ENCODE measurements at regions not wholly inside any gene's neighbourhood (a gene's known extent, or its start where the extent isn't known, plus 50 kb on each side); places are given as distances from the start of the nearest gene placed in this dataset.
"Not testable (repeated sequence)": the region's sequence is repeated elsewhere in the genome, so short reads cannot be mapped to it uniquely, and the experiment has no call there.

DNA sequence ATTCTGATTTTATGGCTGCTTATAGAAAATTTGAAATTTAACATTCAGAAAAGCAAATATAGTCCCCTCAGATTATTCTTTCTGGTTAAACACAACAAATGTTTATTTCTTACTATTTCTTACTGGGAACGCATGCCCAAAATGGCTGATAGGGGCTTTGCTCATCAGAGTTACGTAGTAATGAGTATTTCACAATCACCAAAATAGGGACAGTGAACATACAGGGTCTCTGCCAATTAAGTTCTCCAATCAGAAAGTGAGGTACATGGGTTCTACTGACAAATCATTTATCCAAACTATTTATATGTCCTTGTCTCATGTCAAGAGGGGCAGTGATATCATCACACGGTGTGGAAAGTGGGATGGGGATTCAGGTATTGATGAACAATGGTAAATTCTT lies 154.5 kb downstream of the BCHE start:
- TF ChIP-seq, protein P1, sequence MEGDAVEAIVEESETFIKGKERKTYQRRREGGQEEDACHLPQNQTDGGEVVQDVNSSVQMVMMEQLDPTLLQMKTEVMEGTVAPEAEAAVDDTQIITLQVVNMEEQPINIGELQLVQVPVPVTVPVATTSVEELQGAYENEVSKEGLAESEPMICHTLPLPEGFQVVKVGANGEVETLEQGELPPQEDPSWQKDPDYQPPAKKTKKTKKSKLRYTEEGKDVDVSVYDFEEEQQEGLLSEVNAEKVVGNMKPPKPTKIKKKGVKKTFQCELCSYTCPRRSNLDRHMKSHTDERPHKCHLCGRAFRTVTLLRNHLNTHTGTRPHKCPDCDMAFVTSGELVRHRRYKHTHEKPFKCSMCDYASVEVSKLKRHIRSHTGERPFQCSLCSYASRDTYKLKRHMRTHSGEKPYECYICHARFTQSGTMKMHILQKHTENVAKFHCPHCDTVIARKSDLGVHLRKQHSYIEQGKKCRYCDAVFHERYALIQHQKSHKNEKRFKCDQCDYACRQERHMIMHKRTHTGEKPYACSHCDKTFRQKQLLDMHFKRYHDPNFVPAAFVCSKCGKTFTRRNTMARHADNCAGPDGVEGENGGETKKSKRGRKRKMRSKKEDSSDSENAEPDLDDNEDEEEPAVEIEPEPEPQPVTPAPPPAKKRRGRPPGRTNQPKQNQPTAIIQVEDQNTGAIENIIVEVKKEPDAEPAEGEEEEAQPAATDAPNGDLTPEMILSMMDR (conservative IDR thresholded peaks at IDR 0.05) = no peak
- Mint-ChIP-seq H3K27me3 (no peaks in the 10 kb centered on the region), H3K4me1 (ENCODE audit: unreplicated experiment) (no peaks in the 10 kb centered on the region), H3K27ac (no peak overlapping the region), H3K9me3 (no peaks in the 10 kb centered on the region), H3K4me3 (no peak overlapping the region), H3K36me3 (no peaks in the 10 kb centered on the region)
- DNase-seq (ENCODE audit: extremely low spot score, unreplicated experiment) = no peak

DNA sequence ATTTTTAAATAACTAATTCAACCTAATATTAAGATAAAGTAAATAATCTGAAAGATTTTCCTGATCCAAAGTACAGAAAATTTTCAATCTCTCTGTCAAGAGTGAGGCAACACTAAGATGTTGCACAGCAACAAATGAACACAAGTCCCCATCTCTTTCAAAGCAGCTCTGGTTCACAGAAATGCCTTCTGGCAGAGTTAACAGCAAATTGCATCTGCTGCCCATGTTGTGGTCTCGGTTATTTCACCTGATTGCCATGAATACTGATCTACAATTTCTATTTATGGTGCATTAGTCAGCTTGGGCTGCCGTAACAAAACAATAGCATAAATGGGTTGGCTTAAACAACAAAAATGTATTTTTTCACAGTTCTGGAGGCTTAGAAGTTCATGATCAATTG lies 167.3 kb downstream of the BCHE start:
- TF ChIP-seq, protein P1 (conservative IDR thresholded peaks at IDR 0.05) = no peak
- H3K9me3 Mint-ChIP-seq = peaks cover 5% of the 10 kb centered on the region

DNA sequence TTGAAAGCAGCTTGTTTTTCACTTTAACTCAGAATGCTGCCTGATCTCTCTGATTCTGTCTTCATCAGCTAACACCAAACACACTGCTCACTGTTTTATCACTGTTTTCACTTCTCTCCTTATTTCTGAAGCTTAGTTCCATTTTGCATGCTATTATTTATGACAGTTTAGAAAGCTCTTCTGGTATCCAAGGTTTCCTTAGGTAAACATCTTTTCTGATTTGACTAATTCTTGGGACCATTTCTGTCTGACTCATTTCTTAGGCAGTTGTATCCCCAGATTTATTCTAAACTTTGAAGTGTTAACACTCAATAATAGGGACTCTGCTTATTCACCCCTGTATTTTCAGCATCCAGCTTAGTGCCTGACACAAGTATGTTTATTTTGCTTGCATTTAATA lies 167.7 kb downstream of the BCHE start:
- Mint-ChIP-seq H3K36me3 (no peaks in the 10 kb centered on the region), H3K27ac (no peak overlapping the region), H3K9me3 (peaks cover under 1% of the 10 kb centered on the region), H3K27me3 (no peaks in the 10 kb centered on the region), H3K4me3 (no peak overlapping the region), H3K4me1 (ENCODE audit: unreplicated experiment) (no peaks in the 10 kb centered on the region)
- TF ChIP-seq, protein P1 (conservative IDR thresholded peaks at IDR 0.05) = no peak
- DNase-seq (ENCODE audit: extremely low spot score, unreplicated experiment) = no peak

More for the DNA sequence above, 167.3 kb downstream of the BCHE start:
- H3K4me1 Mint-ChIP-seq (ENCODE audit: unreplicated experiment) = no peaks in the 10 kb centered on the region
- H3K27ac Mint-ChIP-seq = no peak overlapping the region
- DNase-seq (ENCODE audit: extremely low spot score, unreplicated experiment) = no peak
- no peaks in the 10 kb centered on the region for H3K36me3 Mint-ChIP-seq
- no peaks in the 10 kb centered on the region for H3K27me3 Mint-ChIP-seq
- H3K4me3 Mint-ChIP-seq = no peak overlapping the region

DNA sequence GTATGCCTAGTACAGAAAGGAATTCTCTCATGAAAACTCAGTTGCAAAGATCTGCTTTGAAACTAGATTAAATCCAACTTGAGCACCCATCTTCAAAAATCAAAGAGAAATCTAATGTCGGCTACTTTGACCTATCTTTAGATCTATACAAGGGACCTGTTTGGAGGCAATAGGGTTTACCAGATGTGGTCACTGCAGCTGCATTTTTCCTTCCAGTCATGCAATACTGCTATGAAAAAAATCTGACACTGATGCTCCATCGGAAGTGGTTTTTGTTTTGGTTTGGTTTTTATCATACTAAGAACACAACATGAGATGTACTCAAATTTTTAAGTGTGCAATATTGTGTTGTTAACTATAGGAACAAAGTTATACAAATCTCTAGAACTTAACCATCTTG lies 169.5 kb downstream of the BCHE start:
- H3K4me3 Mint-ChIP-seq = no peak overlapping the region
- DNase-seq (ENCODE audit: extremely low spot score, unreplicated experiment) = no peak
- no peaks in the 10 kb centered on the region for H3K4me1 Mint-ChIP-seq (ENCODE audit: unreplicated experiment)
- H3K27ac Mint-ChIP-seq = no peak overlapping the region
- TF ChIP-seq, protein P1 (conservative IDR thresholded peaks at IDR 0.05) = no peak
- no peaks in the 10 kb centered on the region for H3K9me3 Mint-ChIP-seq
- no peaks in the 10 kb centered on the region for H3K27me3 Mint-ChIP-seq
- H3K36me3 Mint-ChIP-seq = no peaks in the 10 kb centered on the region

DNA sequence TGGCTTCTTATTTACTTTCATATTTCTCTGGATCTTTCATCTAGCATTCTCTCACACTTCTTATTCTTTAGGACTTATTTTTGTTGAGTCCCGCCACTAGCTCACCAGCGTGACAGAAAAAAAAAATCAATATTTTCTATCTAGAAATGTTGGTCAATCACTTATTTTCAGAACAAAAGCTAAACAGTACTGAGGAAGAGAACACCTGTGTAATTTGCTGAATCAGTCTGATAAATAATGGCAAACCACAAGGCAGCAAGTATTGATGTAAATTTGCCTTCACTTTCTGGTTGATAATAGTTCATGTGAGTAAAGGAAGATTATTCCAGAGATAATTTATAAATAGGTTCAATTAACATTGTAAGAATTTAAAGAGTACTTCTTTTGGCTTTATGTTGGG lies 179.2 kb downstream of the BCHE start:
- Mint-ChIP-seq H3K27me3 (no peaks in the 10 kb centered on the region), H3K27ac (no peak overlapping the region), H3K4me1 (ENCODE audit: unreplicated experiment) (no peaks in the 10 kb centered on the region), H3K36me3 (no peaks in the 10 kb centered on the region), H3K9me3 (no peaks in the 10 kb centered on the region), H3K4me3 (no peak overlapping the region)
- TF ChIP-seq, protein P1 (conservative IDR thresholded peaks at IDR 0.05) = no peak
- DNase-seq (ENCODE audit: extremely low spot score, unreplicated experiment) = no peak

DNA sequence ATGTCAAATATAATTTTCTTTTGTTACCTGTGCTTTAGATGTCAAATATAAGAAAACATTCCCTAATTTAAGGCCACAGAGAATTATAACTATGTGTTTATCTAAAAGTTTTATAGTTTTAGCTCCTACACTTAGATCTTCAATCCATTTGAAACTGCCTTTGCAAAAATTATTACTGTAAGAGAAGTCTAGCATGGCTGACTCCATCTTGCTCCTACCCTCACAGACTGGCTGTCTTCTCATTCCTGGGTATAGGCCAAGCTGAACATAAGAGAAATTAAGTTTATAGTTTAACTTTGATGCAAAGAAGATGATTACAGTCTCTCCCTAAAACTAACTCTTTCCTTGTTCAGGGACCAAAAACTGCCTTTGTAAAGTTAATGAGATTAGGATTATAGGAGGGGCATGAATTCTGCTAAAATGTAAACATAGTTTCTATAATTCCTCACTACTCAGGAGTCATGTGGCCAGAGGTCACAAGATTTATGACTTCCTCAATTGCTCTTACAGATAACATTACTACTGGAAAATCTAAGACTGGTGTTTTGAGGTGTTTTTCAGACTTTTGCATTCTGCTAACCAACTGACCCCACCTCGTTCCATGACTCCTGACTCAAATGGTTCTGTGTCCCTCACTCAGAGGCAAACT lies 184.0 kb downstream of the BCHE start:
- TF ChIP-seq, protein P1 (conservative IDR thresholded peaks at IDR 0.05) = no peak
- Mint-ChIP-seq H3K27me3 (no peaks in the 10 kb centered on the region), H3K27ac (no peak overlapping the region), H3K4me3 (no peak overlapping the region), H3K4me1 (ENCODE audit: unreplicated experiment) (no peaks in the 10 kb centered on the region), H3K36me3 (no peaks in the 10 kb centered on the region), H3K9me3 (no peaks in the 10 kb centered on the region)
- no peak for DNase-seq (ENCODE audit: extremely low spot score, unreplicated experiment)

DNA sequence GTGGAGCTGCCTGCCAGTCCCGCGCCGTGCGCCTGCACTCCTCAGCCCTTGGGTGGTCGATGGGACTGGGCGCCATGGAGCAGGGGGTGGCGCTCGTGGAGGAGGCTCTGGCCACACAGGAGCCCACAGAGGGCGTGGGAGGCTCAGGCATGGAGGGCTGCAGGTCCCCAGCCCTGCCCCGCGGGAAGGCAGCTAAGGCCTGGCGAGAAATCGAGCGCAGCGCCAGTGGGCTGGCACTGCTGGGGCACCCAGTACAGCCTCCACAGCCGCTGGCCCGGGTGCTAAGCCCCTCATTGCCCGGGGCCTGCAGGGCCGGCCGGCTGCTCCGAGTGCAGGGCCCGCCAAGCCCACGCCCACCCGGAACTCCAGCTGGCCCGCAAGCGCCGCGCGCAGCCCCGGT lies 187.9 kb downstream of the BCHE start:
- not testable (repeated sequence) for H3K4me1 Mint-ChIP-seq (ENCODE audit: unreplicated experiment); H3K36me3 Mint-ChIP-seq; DNase-seq (ENCODE audit: extremely low spot score, unreplicated experiment); H3K27ac Mint-ChIP-seq; H3K27me3 Mint-ChIP-seq; H3K4me3 Mint-ChIP-seq; H3K9me3 Mint-ChIP-seq
